ENCODE measurements at regions not wholly inside any gene's neighbourhood (a gene's known extent, or its start where the extent isn't known, plus 50 kb on each side); places are given as distances from the start of the nearest gene placed in this dataset.
"Not testable (repeated sequence)": the region's sequence is repeated elsewhere in the genome, so short reads cannot be mapped to it uniquely, and the experiment has no call there.

DNA sequence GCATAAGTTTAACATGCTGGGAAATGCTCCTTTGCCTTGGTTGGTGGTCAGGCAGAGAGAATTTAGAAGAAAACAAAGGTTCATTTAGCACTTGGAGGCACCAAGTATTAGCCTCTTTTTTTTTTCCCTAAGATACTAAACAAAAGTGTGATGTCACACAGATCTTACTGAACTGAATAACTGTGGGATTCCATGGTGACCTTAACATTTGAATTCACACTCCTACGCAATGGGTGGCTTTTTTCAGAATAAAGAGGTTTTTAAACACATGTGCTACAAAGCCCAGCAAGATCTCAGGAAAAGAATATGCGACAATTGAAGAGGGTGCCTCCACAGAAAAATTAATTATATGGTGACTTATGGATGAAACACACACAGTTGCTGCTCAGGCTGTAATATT, 133.4 kb upstream of the ABCB5 start:
- TF ChIP-seq, protein P1, sequence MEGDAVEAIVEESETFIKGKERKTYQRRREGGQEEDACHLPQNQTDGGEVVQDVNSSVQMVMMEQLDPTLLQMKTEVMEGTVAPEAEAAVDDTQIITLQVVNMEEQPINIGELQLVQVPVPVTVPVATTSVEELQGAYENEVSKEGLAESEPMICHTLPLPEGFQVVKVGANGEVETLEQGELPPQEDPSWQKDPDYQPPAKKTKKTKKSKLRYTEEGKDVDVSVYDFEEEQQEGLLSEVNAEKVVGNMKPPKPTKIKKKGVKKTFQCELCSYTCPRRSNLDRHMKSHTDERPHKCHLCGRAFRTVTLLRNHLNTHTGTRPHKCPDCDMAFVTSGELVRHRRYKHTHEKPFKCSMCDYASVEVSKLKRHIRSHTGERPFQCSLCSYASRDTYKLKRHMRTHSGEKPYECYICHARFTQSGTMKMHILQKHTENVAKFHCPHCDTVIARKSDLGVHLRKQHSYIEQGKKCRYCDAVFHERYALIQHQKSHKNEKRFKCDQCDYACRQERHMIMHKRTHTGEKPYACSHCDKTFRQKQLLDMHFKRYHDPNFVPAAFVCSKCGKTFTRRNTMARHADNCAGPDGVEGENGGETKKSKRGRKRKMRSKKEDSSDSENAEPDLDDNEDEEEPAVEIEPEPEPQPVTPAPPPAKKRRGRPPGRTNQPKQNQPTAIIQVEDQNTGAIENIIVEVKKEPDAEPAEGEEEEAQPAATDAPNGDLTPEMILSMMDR (IDR thresholded peaks at IDR 0.05): no peak
- no peak for ATAC-seq (ENCODE audit: low FRiP score)
- DNase-seq (ENCODE audit: low spot score): no peak

GRCh38 chr7:20484356-20484755, 131.1 kb upstream of the ABCB5 start:
- TF ChIP-seq, protein P1 (IDR thresholded peaks at IDR 0.05): no peak
- no peak for DNase-seq (ENCODE audit: low spot score)
- no peak for ATAC-seq (ENCODE audit: low FRiP score)

- no peak for ATAC-seq (ENCODE audit: low FRiP score)
Measured at GRCh38 chr7:20488850-20489249, 126.6 kb upstream of the ABCB5 start.

DNA sequence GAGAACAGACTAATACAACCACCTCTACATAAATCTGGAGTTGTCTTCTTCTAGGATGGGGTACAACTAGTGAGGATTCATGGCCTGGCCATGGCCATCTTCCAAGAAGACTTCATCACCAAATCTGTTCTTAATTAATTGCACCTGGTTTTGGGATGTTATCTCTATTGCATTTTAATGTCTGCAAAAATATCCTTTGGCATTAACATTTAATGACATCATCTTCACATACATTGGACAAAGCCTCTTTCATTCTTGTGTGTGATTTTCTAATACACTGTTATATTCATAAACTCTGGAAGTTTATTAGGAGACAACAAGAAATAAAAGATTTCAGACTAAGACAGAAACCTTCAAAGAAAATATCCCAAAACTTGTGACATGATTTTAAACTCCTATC, 124.2 kb upstream of the ABCB5 start:
- DNase-seq (ENCODE audit: low spot score) (no peak), ATAC-seq (ENCODE audit: low FRiP score) (no peak)
- TF ChIP-seq, protein P1 (IDR thresholded peaks at IDR 0.05): no peak

More at GRCh38 chr7:20488850-20489249, 126.6 kb upstream of the ABCB5 start:
- no peak for DNase-seq (ENCODE audit: low spot score)
- TF ChIP-seq, protein P1 (IDR thresholded peaks at IDR 0.05): no peak

- ATAC-seq (ENCODE audit: low FRiP score): no peak
- TF ChIP-seq, protein P1 (IDR thresholded peaks at IDR 0.05): no peak
- DNase-seq (ENCODE audit: low spot score): no peak
Measured at GRCh38 chr7:20494566-20494965, 120.9 kb upstream of the ABCB5 start.

- DNase-seq (ENCODE audit: low spot score); ATAC-seq (ENCODE audit: low FRiP score): not testable (repeated sequence)
Measured at GRCh38 chr7:20501473-20501872, 114.0 kb upstream of the ABCB5 start.

DNA sequence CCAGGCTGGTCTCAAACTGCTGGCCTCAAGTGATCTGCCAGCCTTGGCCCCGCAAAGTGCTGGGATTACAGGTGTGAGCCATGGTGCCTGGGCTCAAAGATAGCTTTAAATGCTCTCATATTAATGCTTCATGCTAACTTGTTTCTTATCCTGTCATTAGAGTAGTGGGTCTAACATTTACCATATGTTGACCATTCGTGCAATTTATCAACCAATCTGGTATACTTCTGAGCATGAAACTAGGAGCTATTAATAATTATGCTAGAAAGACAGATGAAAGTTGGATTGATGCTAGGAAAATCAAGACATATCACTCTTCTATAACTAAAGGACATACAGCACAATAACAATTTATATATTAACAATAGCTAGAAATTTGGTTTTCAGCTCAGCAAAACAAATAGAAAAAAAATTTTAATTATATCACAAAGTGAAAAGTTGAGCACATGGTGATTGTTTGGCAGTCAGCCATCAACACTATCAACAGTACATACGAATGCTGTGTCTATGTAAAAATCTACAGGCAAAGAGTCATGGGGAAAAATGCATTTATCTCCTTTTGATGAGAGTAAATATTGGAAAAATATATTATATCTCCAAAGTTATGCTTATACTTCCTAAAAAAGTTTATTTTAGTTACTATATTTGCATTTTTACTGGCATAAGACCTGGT, 112.1 kb upstream of the ABCB5 start:
- DNase-seq (ENCODE audit: low spot score): no peak
- TF ChIP-seq, protein P1 (IDR thresholded peaks at IDR 0.05): no peak
- ATAC-seq (ENCODE audit: low FRiP score): no peak

All from omental fat pad (tissue), 3 donors.